Thymus (tissue), 11 donors: ENCODE measurements at regions not wholly inside any gene's neighbourhood (a gene's known extent, or its start where the extent isn't known, plus 50 kb on each side); places are given as distances from the start of the nearest gene placed in this dataset.

Experiments
- DNase-seq, 9 donors: peaks; one replicate each; pipeline ENCODE4 v3.0.0-alpha.2; 2013; ENCODE audit warnings: low spot score in 9 of 9, low read depth in 6 of 9, missing footprints in 1 of 9
- H3K27ac ChIP-seq, 2 donors: one replicate each; pipeline ENCODE4 v1.5.1; 2013; ENCODE audit warnings: control low read depth in 1 of 2, low read depth in 1 of 2, low read length in 1 of 2, mild to moderate bottlenecking in 1 of 2, moderate library complexity in 1 of 2
- H3K27me3 ChIP-seq, 2 donors: one replicate each; pipeline ENCODE4 v1.5.1; 2013; ENCODE audit warnings: low read length in 1 of 2; ENCODE audit not compliant: control insufficient read depth in 2 of 2, insufficient read depth in 1 of 2
- H3K36me3 ChIP-seq, 2 donors: one replicate each; pipeline ENCODE4 v1.5.1; 2013; ENCODE audit warnings: low read length in 1 of 2, mild to moderate bottlenecking in 1 of 2, moderate library complexity in 1 of 2; ENCODE audit not compliant: control insufficient read depth in 2 of 2, insufficient read depth in 2 of 2
- H3K4me1 ChIP-seq, 2 donors: one replicate each; pipeline ENCODE4 v1.5.1; 2013; ENCODE audit warnings: low read length in 2 of 2; ENCODE audit not compliant: control insufficient read depth in 2 of 2, insufficient read depth in 2 of 2
- H3K4me3 ChIP-seq, 2 donors: one replicate each; pipeline ENCODE4 v1.5.1; 2013; ENCODE audit warnings: low read length in 2 of 2, control low read depth in 1 of 2, mild to moderate bottlenecking in 1 of 2
- H3K9me3 ChIP-seq, 2 donors: one replicate each; pipeline ENCODE4 v1.5.1; 2013; ENCODE audit warnings: low read length in 1 of 2, mild to moderate bottlenecking in 1 of 2; ENCODE audit not compliant: control insufficient read depth in 2 of 2, insufficient read depth in 1 of 2
- WGBS: extraction: QIAGEN DNeasy Blood & Tissue Kit; methylation state at CpG from one replicate; pipeline ENCODE4 v1.1.7; 2013; 5-methylcytosine and 5-hydroxymethylcytosine counted together
- donor health status: healthy.

DNA sequence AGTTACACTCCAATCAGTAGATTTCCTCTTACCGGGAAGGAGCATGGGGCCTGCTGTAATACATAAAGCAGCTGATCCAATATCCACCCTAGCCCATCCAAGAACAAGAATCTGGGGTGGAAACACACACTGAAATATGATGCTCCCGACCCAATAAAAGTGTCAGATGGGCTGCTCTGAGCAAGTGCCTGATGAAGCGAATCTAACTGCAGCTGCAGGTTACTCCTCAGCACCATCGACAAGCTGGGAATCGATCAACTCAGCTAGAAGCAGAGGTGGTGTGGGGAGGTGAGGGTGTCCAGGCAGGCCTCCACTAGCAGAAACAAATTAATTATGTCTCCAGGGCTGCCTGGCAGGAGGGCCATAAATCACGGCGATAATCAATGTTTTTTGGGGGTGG, 64.0 kb upstream of the WSCD2 start:
- H3K27me3 ChIP-seq = no peaks in the 10 kb centered on the region
- WGBS = 77% methylated on average over 7 of the region's 7 CpGs

GRCh38 chr12:108066583-108067577, 62.2 kb upstream of the WSCD2 start:
- H3K9me3 ChIP-seq = no peaks in the 10 kb centered on the region
- H3K36me3 ChIP-seq = no peaks in the 10 kb centered on the region
- no peak for DNase-seq
- 75% methylated on average over 9 of the region's 9 CpGs for WGBS
- H3K27ac ChIP-seq = no peak overlapping the region
- no peaks in the 10 kb centered on the region for H3K27me3 ChIP-seq
- H3K4me3 ChIP-seq = no peak overlapping the region
- no peaks in the 10 kb centered on the region for H3K4me1 ChIP-seq

More for the DNA sequence above, 64.0 kb upstream of the WSCD2 start:
- no peak for DNase-seq
- no peaks in the 10 kb centered on the region for H3K9me3 ChIP-seq
- H3K4me3 ChIP-seq = no peak overlapping the region
- no peaks in the 10 kb centered on the region for H3K36me3 ChIP-seq
- H3K4me1 ChIP-seq = no peaks in the 10 kb centered on the region
- H3K27ac ChIP-seq = no peak overlapping the region

DNA sequence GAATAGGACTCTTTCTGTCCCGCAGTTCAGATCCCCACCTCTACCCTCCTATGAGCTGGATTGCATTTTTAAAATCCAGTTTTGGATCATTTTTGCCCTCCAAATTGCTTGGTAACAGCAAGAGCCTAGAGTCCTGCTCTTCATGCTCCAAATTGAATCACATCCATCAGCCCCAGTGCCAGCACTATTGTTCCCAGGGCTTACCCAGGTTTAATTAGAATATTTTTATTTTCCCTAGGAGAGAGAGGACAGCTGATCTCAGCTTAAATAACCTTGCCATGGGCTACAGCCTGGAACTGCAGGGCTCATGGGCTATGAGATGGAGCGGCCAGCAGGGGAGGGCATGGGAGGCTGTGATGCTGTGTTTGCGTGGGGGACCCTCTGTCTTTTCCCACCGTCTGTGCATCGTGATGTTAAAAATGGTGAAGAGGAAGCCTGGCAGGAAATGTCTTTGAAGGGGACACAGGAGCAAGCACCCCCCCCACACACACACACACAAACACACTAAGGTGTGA, 59.4 kb upstream of the WSCD2 start:
- Histone ChIP-seq H3K36me3 (no peaks in the 10 kb centered on the region), H3K27me3 (no peaks in the 10 kb centered on the region), H3K4me3 (no peak overlapping the region), H3K9me3 (no peaks in the 10 kb centered on the region), H3K4me1 (no peaks in the 10 kb centered on the region), H3K27ac (no peak overlapping the region)
- no peak for DNase-seq
- 41% methylated on average over 5 of the region's 5 CpGs for WGBS

GRCh38 chr12:108075561-108075960, 53.5 kb upstream of the WSCD2 start:
- H3K4me1 ChIP-seq = no peaks in the 10 kb centered on the region
- no peak for DNase-seq
- no peak overlapping the region for H3K4me3 ChIP-seq
- no peak overlapping the region for H3K27ac ChIP-seq
- WGBS = 82% methylated on average over 3 of the region's 3 CpGs
- no peaks in the 10 kb centered on the region for H3K9me3 ChIP-seq
- H3K27me3 ChIP-seq = no peaks in the 10 kb centered on the region
- no peaks in the 10 kb centered on the region for H3K36me3 ChIP-seq

GRCh38 chr12:108076556-108076955, 52.5 kb upstream of the WSCD2 start:
- no peaks in the 10 kb centered on the region for H3K9me3 ChIP-seq
- H3K27me3 ChIP-seq = no peaks in the 10 kb centered on the region
- H3K4me3 ChIP-seq = no peak overlapping the region
- WGBS = 87% methylated on average over 5 of the region's 5 CpGs
- DNase-seq = no peak
- H3K27ac ChIP-seq = no peak overlapping the region
- no peaks in the 10 kb centered on the region for H3K4me1 ChIP-seq
- H3K36me3 ChIP-seq = no peaks in the 10 kb centered on the region

- DNase-seq = no peak
- 85% methylated on average over 3 of the region's 3 CpGs for WGBS
- no peaks in the 10 kb centered on the region for H3K9me3 ChIP-seq
- H3K36me3 ChIP-seq = no peaks in the 10 kb centered on the region
- H3K4me3 ChIP-seq = no peak overlapping the region
- no peak overlapping the region for H3K27ac ChIP-seq
- no peaks in the 10 kb centered on the region for H3K27me3 ChIP-seq
- H3K4me1 ChIP-seq = no peaks in the 10 kb centered on the region
These were observed 50.7 kb upstream of the WSCD2 start for GRCh38 chr12:108078428-108078827.
